HepG2 (cell line): ENCODE measurements at regions not wholly inside any gene's neighbourhood (a gene's known extent, or its start where the extent isn't known, plus 50 kb on each side); places are given as distances from the start of the nearest gene placed in this dataset.

Source experiments
- ATAC-seq: fragments of 200-7000 bp; cut with Tn5 transposase; 3 replicates; pipeline ENCODE4 v1.9.1; 2020; ENCODE audit warnings: mild to moderate bottlenecking, moderate library complexity
- BruUV-seq: library from RNA; stranded (reverse); fragments of 400-500 nt; replicated peaks from 2 replicates; lab custom pipeline; 2021; lab: Mats Ljungman, UMichigan
- CTCF ChIA-PET: fragments of 300-600 bp; formaldehyde crosslinking; extraction: SDS; loops from one replicate; lab custom pipeline; 2021; ENCODE audit warnings: low total read pairs, inconsistent platforms, low intra/inter-chr PET ratio; lab: Yijun Ruan, JAX
- POLR2A ChIA-PET: fragments of 350-600 bp; sonication (Branson Sonifier 250); formaldehyde crosslinking; loops from one replicate; lab custom pipeline; 2020; ENCODE audit warnings: antibody characterized with exemption, inconsistent platforms; lab: Yijun Ruan, JAX
- DNase-seq: peaks from one replicate; pipeline ENCODE4 v3.0.0-alpha.2; 2015; ENCODE audit warnings: low spot score
- FAIRE-seq: peaks from 3 replicates; lab custom pipeline; 2011; peaks lifted over from hg19 to GRCh38; lab: Jason Lieb, UNC
- H2AFZ ChIP-seq: one replicate; pipeline ENCODE4 v1.6.1; 2011; ENCODE audit warnings: low read length, inconsistent platforms
- H3K27ac ChIP-seq: fragments of 300-600 bp; 3 replicates; pipeline ENCODE4 v1.8.0; 2011; ENCODE audit warnings: mixed run types, mild to moderate bottlenecking, mixed read lengths, low read length, inconsistent platforms; ENCODE audit not compliant: insufficient read depth; ENCODE audit errors: extremely low read length
- H3K27me3 ChIP-seq, 2 experiments: fragments of 200-600 bp in 1 of 2; 2 replicates in 1 of 2; 3 replicates in 1 of 2; pipeline versions ENCODE4 v1.6.0 to v1.8.0; 2011; ENCODE audit warnings: low read length in 2 of 2, mild to moderate bottlenecking in 2 of 2, moderate library complexity in 2 of 2, inconsistent platforms in 1 of 2; ENCODE audit not compliant: insufficient read depth in 2 of 2, control insufficient read depth in 1 of 2
- H3K36me3 ChIP-seq, 2 experiments: fragments of 200-600 bp in 1 of 2; replicated peaks in 1 of 2; 2 replicates in 1 of 2; 3 replicates in 1 of 2; pipeline versions ENCODE4 v1.5.1 to v1.8.0; 2011; ENCODE audit warnings: low read length in 2 of 2, inconsistent platforms in 1 of 2; ENCODE audit not compliant: insufficient read depth in 2 of 2, control insufficient read depth in 1 of 2
- H3K4me1 ChIP-seq: 2 replicates; pipeline ENCODE4 v1.5.1; 2012; ENCODE audit warnings: low read length, inconsistent platforms; ENCODE audit not compliant: insufficient read depth
- H3K4me2 ChIP-seq: 2 replicates; pipeline ENCODE4 v1.6.0; 2011; ENCODE audit warnings: low read depth, low read length, inconsistent platforms
- H3K4me3 ChIP-seq, 3 experiments: fragments of 200-600 bp in 1 of 3; sonication (generic), shearing (Covaris generic) in 1 of 3; replicated peaks in 1 of 3; 2 replicates each; pipeline ENCODE4 v1.5.1; 2011 to 2016; ENCODE audit warnings: low read length in 3 of 3, inconsistent platforms in 2 of 3, low read depth in 2 of 3, mild to moderate bottlenecking in 2 of 3, control low read depth in 1 of 3, mixed read lengths in 1 of 3; ENCODE audit not compliant: insufficient read depth in 1 of 3
- H3K79me2 ChIP-seq: one replicate; pipeline ENCODE4 v1.6.1; 2011; ENCODE audit warnings: low read length, inconsistent platforms; ENCODE audit not compliant: insufficient read depth
- H3K9ac ChIP-seq: 2 replicates; pipeline ENCODE4 v1.6.0; 2011; ENCODE audit warnings: mild to moderate bottlenecking, low read depth, low read length, inconsistent platforms; ENCODE audit not compliant: insufficient read depth
- H3K9me3 ChIP-seq: 2 replicates; pipeline ENCODE4 v1.5.1; 2012; ENCODE audit warnings: mild to moderate bottlenecking, low read length
- H4K20me1 ChIP-seq: 2 replicates; pipeline ENCODE4 v1.6.0; 2011; ENCODE audit warnings: inconsistent platforms, mild to moderate bottlenecking, low read length, moderate library complexity; ENCODE audit not compliant: insufficient read depth
- BCL6 ChIP-seq: IDR thresholded peaks from 2 replicates; pipeline ENCODE4 v1.6.1; 2016; ENCODE audit warnings: missing genetic modification reagents, missing compliant biosample characterization
- GATAD2A ChIP-seq: IDR thresholded peaks from 2 replicates; pipeline ENCODE4 v1.6.1; 2016
- GTF3A ChIP-seq: sonication (generic); formaldehyde crosslinking; conservative IDR thresholded peaks from 2 replicates; pipeline ENCODE4 v1.4.0; 2020; ENCODE audit warnings: mild to moderate bottlenecking, missing genetic modification reagents
- HMG20B ChIP-seq: conservative IDR thresholded peaks from 2 replicates; pipeline ENCODE4 v1.6.1; 2016; ENCODE audit warnings: missing genetic modification reagents, missing compliant biosample characterization
- MTF2 ChIP-seq: sonication (generic); formaldehyde crosslinking; IDR thresholded peaks from 2 replicates; pipeline ENCODE4 v1.5.0; 2020; ENCODE audit warnings: missing genetic modification reagents, borderline replicate concordance
- NFKB2 ChIP-seq: sonication (generic); formaldehyde crosslinking; IDR thresholded peaks from 2 replicates; pipeline ENCODE4 v1.4.0; 2020; ENCODE audit warnings: missing genetic modification reagents, borderline replicate concordance
- PAXIP1 ChIP-seq: sonication (generic); formaldehyde crosslinking; conservative IDR thresholded peaks from 2 replicates; pipeline ENCODE4 v1.4.0; 2020; ENCODE audit warnings: mild to moderate bottlenecking, missing genetic modification reagents, moderate library complexity
- SOX13 ChIP-seq, 3 experiments: fragments of 450-650 bp in 1 of 3; sonication (generic) in 1 of 3; formaldehyde crosslinking in 1 of 3; IDR thresholded peaks in 2 of 3; conservative IDR thresholded peaks in 1 of 3; 2 replicates each; pipeline versions ENCODE4 v1.5.0 to v1.6.1; 2016 to 2020; ENCODE audit warnings: antibody characterized with exemption in 1 of 3, mild to moderate bottlenecking in 1 of 3, missing compliant biosample characterization in 1 of 3, missing genetic modification reagents in 1 of 3, moderate library complexity in 1 of 3
- SOX6 ChIP-seq, 2 experiments: fragments of 450-650 bp in 1 of 2; sonication (generic) in 1 of 2; formaldehyde crosslinking in 1 of 2; IDR thresholded peaks; 2 replicates each; pipeline versions ENCODE4 v1.4.0 to v1.6.1; 2017 to 2020; ENCODE audit warnings: antibody characterized with exemption in 1 of 2, mild to moderate bottlenecking in 1 of 2, missing genetic modification reagents in 1 of 2
- TCF7 ChIP-seq: sonication (generic); IDR thresholded peaks from 2 replicates; pipeline ENCODE4 v1.6.1; 2016; ENCODE audit warnings: antibody characterized with exemption, low read depth
- ZMAT5 ChIP-seq: sonication (generic); formaldehyde crosslinking; IDR thresholded peaks from 2 replicates; pipeline ENCODE4 v1.5.0; 2020; ENCODE audit warnings: mild to moderate bottlenecking, low read depth, missing genetic modification reagents, borderline replicate concordance
- ZNF598 ChIP-seq: sonication (generic); formaldehyde crosslinking; IDR thresholded peaks from 2 replicates; pipeline ENCODE4 v1.5.1; 2020; ENCODE audit warnings: mild to moderate bottlenecking, missing genetic modification reagents, borderline replicate concordance
- whole genome bisulfite sequencing: methylation state at CpG from one replicate; pipeline ENCODE4 v1.1.6; 2017; ENCODE audit warnings: low lambda C conversion rate; 5-methylcytosine and 5-hydroxymethylcytosine counted together
- in situ Hi-C: cut with HindIII; loops from 2 replicates; pipeline ENCODE4 v1.10.0; 2017; ENCODE audit warnings: low pct_unique_long_range_greater_than_20kb; ENCODE audit not compliant: extremely low pct_ligation_motif_present
- intact Hi-C: fragments of 100-400 bp; cut with micrococcal nuclease; formaldehyde crosslinking; loops from one replicate; pipeline ENCODE4 v1.10.0; 2022; ENCODE audit not compliant: unreplicated experiment
- TF ChIP-seq, protein P1 (sequence below), 2 experiments: fragments of 450-650 bp in 1 of 2; sonication (generic) in 1 of 2; formaldehyde crosslinking; IDR thresholded peaks; 2 replicates each; pipeline versions ENCODE4 v1.5.0 to v1.8.0; 2020 to 2022; ENCODE audit warnings: mild to moderate bottlenecking in 1 of 2, missing genetic modification reagents in 1 of 2
- TF ChIP-seq, protein P2 (sequence below): IDR thresholded peaks from 2 replicates; pipeline ENCODE4 v1.6.1; 2016; ENCODE audit warnings: missing compliant biosample characterization, missing genetic modification reagents, borderline replicate concordance
- TF ChIP-seq, protein P3 (sequence below): sonication (generic); formaldehyde crosslinking; IDR thresholded peaks from 2 replicates; pipeline ENCODE4 v1.5.0; 2020; ENCODE audit warnings: mild to moderate bottlenecking, missing genetic modification reagents, borderline replicate concordance

- ChIA-PET POLR2A (interaction anchor here (0.6 kb wide), 1 partner anchor 571 kb away, joined by 4 read pairs; no protein-coding TSS in a partner anchor), CTCF (no interaction called here)
- FAIRE-seq (no peak), ATAC-seq (peak; percentile 60; the same call in 2 of the 3 replicates), DNase-seq (no peak)
- Histone ChIP-seq H3K4me3 (no peak overlapping the region), H3K9ac (no peak overlapping the region), H3K27ac (no peak overlapping the region), H4K20me1 (no peaks in the 10 kb centered on the region), H3K27me3 (no peaks in the 10 kb centered on the region), H2AFZ (no peak overlapping the region), H3K36me3 (no peaks in the 10 kb centered on the region), H3K4me1 (peaks cover 24% of the 10 kb centered on the region), H3K9me3 (peaks cover 11% of the 10 kb centered on the region), H3K4me2 (peak overlapping the region; percentile 2; the same call in 1 of the 2 replicates), H3K79me2 (no peaks in the 10 kb centered on the region)
- BruUV-seq, result no TSS peak
- 33% methylated on average over 1 of the region's 1 CpG for WGBS
- intact Hi-C loops, result no loop called here
- in situ Hi-C loops, result no loop called here
- TF ChIP-seq HMG20B (CRISPR knock-in tag) (no peak), ZNF598 (CRISPR knock-in tag) (no peak), TCF7 (0 out of 2 replicates have a peak, but pooled peaks have one; percentile 8), ZMAT5 (CRISPR knock-in tag) (no peak), SOX13 (IDR thresholded peaks at IDR 0.05) (no peak), SOX13 (CRISPR knock-in tag; conservative IDR thresholded peaks at IDR 0.05 in 1 of 2, IDR thresholded peaks at IDR 0.05 in 1 of 2) (peak in 1 of 2 experiments; percentile 56; a peak in 2 of 4 replicates), MTF2 (CRISPR knock-in tag) (no peak), BCL6 (no peak), NFKB2 (CRISPR knock-in tag) (no peak), SOX6 (IDR thresholded peaks at IDR 0.05) (no peak), SOX6 (CRISPR knock-in tag; IDR thresholded peaks at IDR 0.05) (peak; percentile 38; the same call in 1 of the 2 replicates), GATAD2A (peak; percentile 18; the same call in 1 of the 2 replicates), PAXIP1 (CRISPR knock-in tag) (0 out of 2 replicates have a peak, but pooled peaks have one; percentile 13), GTF3A (CRISPR knock-in tag) (no peak)
- TF ChIP-seq, protein P1, sequence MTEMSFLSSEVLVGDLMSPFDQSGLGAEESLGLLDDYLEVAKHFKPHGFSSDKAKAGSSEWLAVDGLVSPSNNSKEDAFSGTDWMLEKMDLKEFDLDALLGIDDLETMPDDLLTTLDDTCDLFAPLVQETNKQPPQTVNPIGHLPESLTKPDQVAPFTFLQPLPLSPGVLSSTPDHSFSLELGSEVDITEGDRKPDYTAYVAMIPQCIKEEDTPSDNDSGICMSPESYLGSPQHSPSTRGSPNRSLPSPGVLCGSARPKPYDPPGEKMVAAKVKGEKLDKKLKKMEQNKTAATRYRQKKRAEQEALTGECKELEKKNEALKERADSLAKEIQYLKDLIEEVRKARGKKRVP (CRISPR knock-in tag; IDR thresholded peaks at IDR 0.05), result no peak
- TF ChIP-seq, protein P2, sequence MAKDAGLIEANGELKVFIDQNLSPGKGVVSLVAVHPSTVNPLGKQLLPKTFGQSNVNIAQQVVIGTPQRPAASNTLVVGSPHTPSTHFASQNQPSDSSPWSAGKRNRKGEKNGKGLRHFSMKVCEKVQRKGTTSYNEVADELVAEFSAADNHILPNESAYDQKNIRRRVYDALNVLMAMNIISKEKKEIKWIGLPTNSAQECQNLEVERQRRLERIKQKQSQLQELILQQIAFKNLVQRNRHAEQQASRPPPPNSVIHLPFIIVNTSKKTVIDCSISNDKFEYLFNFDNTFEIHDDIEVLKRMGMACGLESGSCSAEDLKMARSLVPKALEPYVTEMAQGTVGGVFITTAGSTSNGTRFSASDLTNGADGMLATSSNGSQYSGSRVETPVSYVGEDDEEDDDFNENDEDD (CRISPR knock-in tag), result no peak
- TF ChIP-seq, protein P3, sequence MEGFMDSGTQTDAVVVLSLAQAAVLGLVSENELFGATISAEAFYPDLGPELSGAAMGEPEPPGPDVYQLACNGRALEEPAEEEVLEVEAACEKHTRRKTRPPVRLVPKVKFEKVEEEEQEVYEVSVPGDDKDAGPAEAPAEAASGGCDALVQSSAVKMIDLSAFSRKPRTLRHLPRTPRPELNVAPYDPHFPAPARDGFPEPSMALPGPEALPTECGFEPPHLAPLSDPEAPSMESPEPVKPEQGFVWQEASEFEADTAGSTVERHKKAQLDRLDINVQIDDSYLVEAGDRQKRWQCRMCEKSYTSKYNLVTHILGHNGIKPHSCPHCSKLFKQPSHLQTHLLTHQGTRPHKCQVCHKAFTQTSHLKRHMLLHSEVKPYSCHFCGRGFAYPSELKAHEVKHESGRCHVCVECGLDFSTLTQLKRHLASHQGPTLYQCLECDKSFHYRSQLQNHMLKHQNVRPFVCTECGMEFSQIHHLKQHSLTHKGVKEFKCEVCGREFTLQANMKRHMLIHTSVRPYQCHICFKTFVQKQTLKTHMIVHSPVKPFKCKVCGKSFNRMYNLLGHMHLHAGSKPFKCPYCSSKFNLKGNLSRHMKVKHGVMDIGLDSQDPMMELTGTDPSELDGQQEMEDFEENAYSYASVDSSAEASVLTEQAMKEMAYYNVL (CRISPR knock-in tag), result no peak
These were observed 247.3 kb downstream of the AUH start for GRCh38 chr9:91114450-91114849.
